Ovary (tissue), 7 donors: ENCODE measurements at regions not wholly inside any gene's neighbourhood (a gene's known extent, or its start where the extent isn't known, plus 50 kb on each side); places are given as distances from the start of the nearest gene placed in this dataset.

Experiments
- DNase-seq, 5 donors: peaks; one replicate each; pipeline ENCODE4 v3.0.0-alpha.2; 2019 to 2020
- H3K27ac ChIP-seq, 2 donors: fragments of 200-600 bp; one replicate each; pipeline versions ENCODE4 v1.5.1 to v1.8.0; 2019 to 2022
- H3K27me3 ChIP-seq: fragments of 200-600 bp; one replicate; pipeline ENCODE4 v1.8.0; 2022
- H3K36me3 ChIP-seq: fragments of 200-600 bp; sonication (generic); one replicate; pipeline ENCODE4 v1.5.1; 2019
- H3K4me1 ChIP-seq: one replicate; pipeline ENCODE4 v1.8.1; 2013; ENCODE audit warnings: mild to moderate bottlenecking, moderate library complexity; ENCODE audit not compliant: insufficient read depth
- H3K4me3 ChIP-seq: fragments of 200-600 bp; sonication (generic); one replicate; pipeline ENCODE4 v1.5.1; 2017
- H3K9me3 ChIP-seq, 2 donors: fragments of 200-600 bp in 1 of 2; sonication (generic) in 1 of 2; one replicate each; pipeline versions ENCODE4 v1.5.1 to v1.8.1; 2013 to 2019; ENCODE audit warnings: mild to moderate bottlenecking in 1 of 2, moderate library complexity in 1 of 2
- EP300 ChIP-seq: sonication (generic); formaldehyde crosslinking; IDR thresholded peaks from one replicate; pipeline ENCODE4 v1.6.1; 2017; ENCODE audit warnings: antibody characterized with exemption
- POLR2A ChIP-seq: fragments of 450-650 bp; IDR thresholded peaks from one replicate; pipeline ENCODE4 v1.6.1; 2017; ENCODE audit warnings: antibody characterized with exemption, mild to moderate bottlenecking, moderate library complexity
- WGBS, 3 donors: extraction: QIAGEN DNeasy Blood & Tissue Kit in 1 of 3; methylation state at CpG; one replicate each; pipeline versions ENCODE4 v1.1.5 to v1.1.7; 2013 to 2017; 5-methylcytosine and 5-hydroxymethylcytosine counted together
- intact Hi-C, 4 donors: fragments of 100-400 bp; cut with DNase I; formaldehyde crosslinking; loops; one replicate each; pipeline versions ENCODE4 v1.11.0 to v1.15.1; 2022 to 2023
- TF ChIP-seq, protein P1 (sequence below), 3 donors: fragments of 450-650 bp in 2 of 3; fragments of 200-600 bp in 1 of 3; IDR thresholded peaks; one replicate each; pipeline versions ENCODE4 v1.5.1 to v1.8.0; 2016 to 2022; ENCODE audit warnings: antibody characterized with exemption in 3 of 3, mild to moderate bottlenecking in 1 of 3
- donor health status: DM: no; HTN: no; CAD: no; lungs with moderate emphysema.
- donor health status: DM: no; HTN: no; CAD: no.
- donor health status: Bipolar disorder and iron deficiency.
- donor health status: DM: no; HTN: no; CAD: no.
- donor health status: DM: yes; HTN: yes; CAD: no.

- intact Hi-C loops: no loop called here
- H3K4me3 ChIP-seq: no peak overlapping the region
- no peaks in the 10 kb centered on the region for H3K9me3 ChIP-seq
- no peak overlapping the region for H3K27ac ChIP-seq
- TF ChIP-seq EP300 (no peak), POLR2A (no peak)
- TF ChIP-seq, protein P1, sequence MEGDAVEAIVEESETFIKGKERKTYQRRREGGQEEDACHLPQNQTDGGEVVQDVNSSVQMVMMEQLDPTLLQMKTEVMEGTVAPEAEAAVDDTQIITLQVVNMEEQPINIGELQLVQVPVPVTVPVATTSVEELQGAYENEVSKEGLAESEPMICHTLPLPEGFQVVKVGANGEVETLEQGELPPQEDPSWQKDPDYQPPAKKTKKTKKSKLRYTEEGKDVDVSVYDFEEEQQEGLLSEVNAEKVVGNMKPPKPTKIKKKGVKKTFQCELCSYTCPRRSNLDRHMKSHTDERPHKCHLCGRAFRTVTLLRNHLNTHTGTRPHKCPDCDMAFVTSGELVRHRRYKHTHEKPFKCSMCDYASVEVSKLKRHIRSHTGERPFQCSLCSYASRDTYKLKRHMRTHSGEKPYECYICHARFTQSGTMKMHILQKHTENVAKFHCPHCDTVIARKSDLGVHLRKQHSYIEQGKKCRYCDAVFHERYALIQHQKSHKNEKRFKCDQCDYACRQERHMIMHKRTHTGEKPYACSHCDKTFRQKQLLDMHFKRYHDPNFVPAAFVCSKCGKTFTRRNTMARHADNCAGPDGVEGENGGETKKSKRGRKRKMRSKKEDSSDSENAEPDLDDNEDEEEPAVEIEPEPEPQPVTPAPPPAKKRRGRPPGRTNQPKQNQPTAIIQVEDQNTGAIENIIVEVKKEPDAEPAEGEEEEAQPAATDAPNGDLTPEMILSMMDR (IDR thresholded peaks at IDR 0.05): no peak
- DNase-seq: no peak
- no peaks in the 10 kb centered on the region for H3K36me3 ChIP-seq
- H3K4me1 ChIP-seq: no peaks in the 10 kb centered on the region
- no peaks in the 10 kb centered on the region for H3K27me3 ChIP-seq
Observed at GRCh38 chr4:107478327-107478980, 241.6 kb downstream of the PAPSS1 start.

- H3K36me3 ChIP-seq: no peaks in the 10 kb centered on the region
- 0% methylated on average over 1 of the region's 1 CpG for WGBS, 3 donors
- H3K4me3 ChIP-seq: no peak overlapping the region
- intact Hi-C loops: no loop called here
- H3K9me3 ChIP-seq: no peaks in the 10 kb centered on the region
- no peak for DNase-seq
- no peak overlapping the region for H3K27ac ChIP-seq
- TF ChIP-seq EP300 (no peak), POLR2A (no peak)
- TF ChIP-seq, protein P1 (IDR thresholded peaks at IDR 0.05): no peak
- H3K4me1 ChIP-seq: no peaks in the 10 kb centered on the region
- H3K27me3 ChIP-seq: no peaks in the 10 kb centered on the region
Observed at GRCh38 chr4:107473126-107473525, 246.9 kb downstream of the PAPSS1 start.

DNA sequence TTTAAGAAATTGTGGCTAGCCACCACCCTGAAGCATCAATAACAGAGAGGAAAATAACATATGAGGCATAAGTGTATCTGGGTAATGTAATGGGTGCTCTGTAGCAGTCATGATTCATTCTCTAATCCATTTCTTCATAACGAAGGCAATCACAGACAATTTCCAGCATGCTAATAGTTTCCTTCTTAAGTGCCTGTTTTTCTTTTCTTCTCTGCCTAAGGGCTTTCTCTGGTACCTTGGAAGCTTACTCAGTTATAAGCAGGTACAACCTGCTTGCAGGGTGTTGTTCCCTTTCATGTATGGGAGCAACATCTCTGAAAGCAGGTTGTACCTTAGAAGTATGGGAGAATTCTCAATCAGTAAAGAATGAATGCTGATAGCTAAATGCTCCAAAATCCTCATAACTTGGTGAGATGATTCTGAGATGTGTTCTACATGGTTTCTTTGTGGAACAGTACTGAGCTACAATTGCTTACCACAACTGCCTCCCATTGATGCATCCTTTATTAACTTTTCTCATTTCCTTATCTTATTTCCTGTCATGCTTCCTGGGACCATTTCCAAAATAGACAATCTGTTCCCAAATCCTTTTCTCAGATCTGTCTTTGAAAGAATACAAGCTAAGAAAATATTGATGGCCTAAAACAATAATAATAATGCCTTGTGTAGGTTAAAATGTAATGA is 247.6 kb downstream of the PAPSS1 start:
- WGBS, 3 donors: 54 to 66% (median 59%) methylated on average over 1 of the region's 1 CpG
- no peaks in the 10 kb centered on the region for H3K36me3 ChIP-seq
- H3K27me3 ChIP-seq: no peaks in the 10 kb centered on the region
- H3K9me3 ChIP-seq: no peaks in the 10 kb centered on the region
- no peak overlapping the region for H3K4me3 ChIP-seq
- intact Hi-C loops: no loop called here
- DNase-seq: no peak
- TF ChIP-seq POLR2A (no peak), EP300 (no peak)
- TF ChIP-seq, protein P1 (IDR thresholded peaks at IDR 0.05): no peak
- no peak overlapping the region for H3K27ac ChIP-seq
- no peaks in the 10 kb centered on the region for H3K4me1 ChIP-seq

DNA sequence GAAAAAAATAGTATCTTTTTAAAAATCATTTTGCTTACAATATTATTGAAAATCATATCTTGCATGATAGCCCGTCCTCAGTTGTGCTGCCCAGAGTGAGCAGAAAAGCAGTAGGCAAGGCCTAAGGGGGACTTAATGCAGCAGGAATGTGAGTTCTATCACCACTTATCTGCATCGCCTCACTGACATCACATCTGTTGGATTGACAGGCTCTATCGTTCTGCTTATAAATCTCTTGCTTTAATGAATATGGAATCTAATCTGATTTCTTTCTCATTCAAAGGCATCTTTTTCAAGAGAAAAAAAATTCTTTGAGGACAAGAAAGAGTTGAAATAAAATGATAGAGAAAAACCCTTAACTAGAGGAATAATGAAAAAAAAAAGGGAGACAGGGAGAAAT is 249.9 kb downstream of the PAPSS1 start:
- Histone ChIP-seq H3K9me3 (no peaks in the 10 kb centered on the region), H3K4me1 (no peaks in the 10 kb centered on the region), H3K27ac (no peak overlapping the region), H3K4me3 (no peak overlapping the region), H3K27me3 (no peaks in the 10 kb centered on the region), H3K36me3 (no peaks in the 10 kb centered on the region)
- DNase-seq: no peak
- TF ChIP-seq POLR2A (no peak), EP300 (no peak)
- TF ChIP-seq, protein P1 (IDR thresholded peaks at IDR 0.05): no peak
- 59 to 93% (median 78%) methylated on average over 3 of the region's 3 CpGs for WGBS, 3 donors
- intact Hi-C loops: no loop called here
